HG03064 (cell line): ENCODE measurements at regions not wholly inside any gene's neighbourhood (a gene's known extent, or its start where the extent isn't known, plus 50 kb on each side); places are given as distances from the start of the nearest gene placed in this dataset.

ENCODE experiments used
- ATAC-seq: cut with Tn5 transposase; IDR thresholded peaks from one replicate; pipeline ENCODE4 v1.9.1; 2021; ENCODE audit warnings: low read depth; ENCODE audit not compliant: unreplicated experiment

DNA sequence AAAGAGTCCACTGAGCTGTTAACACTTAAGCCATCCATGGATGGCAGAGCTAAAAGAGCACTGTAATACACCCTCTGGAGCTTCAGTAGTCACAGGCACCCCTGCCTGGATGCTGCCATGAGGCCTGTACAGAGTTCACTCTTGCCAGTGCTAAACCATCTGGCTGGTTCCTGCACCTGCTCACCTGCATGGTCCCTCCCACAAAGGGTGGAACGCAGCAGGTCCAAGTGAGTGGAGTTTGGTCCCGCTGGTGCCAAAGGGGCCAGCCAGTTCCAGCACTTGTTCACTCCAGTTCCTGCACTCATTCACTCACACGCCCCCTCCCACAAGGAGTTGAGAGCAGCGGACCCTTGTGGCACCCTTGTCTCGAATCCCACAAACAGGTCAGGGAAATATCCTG lies 503.5 kb downstream of the HACE1 start:
- ATAC-seq: no peak

DNA sequence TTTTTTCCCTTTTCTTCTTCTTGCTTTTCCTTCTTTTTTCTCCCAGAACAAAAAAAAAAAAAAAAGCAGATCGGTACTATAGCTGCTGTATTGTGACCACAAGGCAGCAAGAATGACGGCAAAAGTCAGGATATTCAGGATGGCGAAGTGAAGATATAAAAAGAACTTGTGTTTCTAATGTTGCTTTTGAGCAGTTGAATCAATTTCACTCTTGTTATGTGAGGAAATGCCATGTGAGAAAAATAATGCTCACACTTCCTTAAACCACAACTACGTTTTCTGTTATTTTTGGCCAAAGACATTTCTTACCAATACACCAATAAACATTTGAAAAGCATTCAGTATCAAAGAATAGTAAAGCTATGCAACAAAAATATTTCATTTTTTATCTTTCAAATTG lies 510.5 kb downstream of the HACE1 start:
- ATAC-seq: no peak

DNA sequence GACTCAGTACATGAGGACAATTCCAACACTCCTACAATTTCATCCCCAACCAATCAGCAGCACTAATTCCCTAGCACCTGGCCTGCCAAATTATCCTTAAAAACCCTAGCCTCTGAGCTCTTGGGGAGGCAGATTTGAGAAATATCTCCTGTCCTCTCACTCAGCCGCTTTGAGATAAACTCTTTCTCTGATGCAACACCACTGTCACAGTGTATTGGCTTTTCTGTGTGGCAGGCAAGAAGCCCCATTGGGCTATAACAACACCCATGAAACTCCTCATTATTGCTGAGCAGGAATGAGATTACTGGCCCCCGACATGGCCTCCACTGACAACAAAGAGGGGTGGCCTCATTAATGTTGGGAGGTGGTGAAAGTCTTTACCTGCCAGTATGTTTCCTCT lies 515.5 kb downstream of the HACE1 start:
- ATAC-seq: no peak

DNA sequence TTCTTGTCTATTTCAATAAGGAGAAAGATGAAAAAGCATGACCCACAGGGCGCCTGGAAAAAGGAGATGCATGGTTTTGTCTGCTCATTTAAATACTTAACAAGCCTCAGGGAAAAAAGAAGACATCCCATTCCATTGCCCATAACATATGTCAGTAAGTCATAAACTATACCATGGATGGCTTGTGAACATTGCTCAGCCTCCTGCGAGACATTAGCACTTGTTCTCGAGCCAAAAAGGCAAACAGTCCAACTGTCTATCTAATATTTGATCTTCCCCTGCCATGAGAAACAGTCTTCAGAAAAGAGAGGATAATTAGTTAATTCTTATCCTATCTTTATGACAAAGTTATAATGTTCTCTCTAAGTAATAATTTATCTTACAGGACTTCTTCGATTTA lies 527.4 kb downstream of the HACE1 start:
- no peak for ATAC-seq

DNA sequence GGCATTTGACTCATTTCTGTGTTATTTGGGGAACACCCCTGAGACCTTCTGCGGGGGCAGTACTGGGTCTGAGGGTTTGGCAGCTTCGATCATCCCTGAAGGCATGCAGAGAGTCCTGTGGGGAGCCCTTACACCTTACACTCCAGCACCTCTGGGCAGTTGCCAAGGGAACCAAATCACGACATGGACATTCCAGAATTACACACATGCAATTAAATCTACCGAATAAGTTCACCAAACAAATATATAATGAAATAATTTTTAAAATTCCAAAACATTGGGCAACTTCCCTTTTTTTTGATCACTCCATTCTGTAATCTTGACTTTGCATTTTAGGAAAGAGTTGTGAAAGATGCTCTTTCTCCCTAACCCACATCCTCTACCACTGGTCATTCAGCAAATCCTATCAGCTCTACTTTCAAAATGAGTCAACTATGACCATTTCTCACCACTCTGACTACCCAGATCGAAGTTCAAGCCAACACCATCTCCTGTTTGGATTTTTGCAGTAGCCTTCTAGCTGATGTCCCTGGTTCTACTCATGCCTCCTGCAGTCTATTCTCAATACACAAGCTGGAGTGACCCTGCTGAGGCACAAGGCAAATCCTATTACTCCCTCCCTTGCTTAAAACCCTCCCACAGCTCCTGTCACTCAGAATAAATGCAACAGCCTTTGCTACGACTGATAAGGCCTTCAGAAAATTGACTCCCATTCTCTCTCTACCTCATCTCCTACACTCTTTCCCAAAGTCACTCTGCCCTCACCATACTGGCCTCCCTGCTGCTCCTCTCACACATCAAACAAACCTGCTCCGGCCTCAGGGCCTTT lies 533.3 kb downstream of the HACE1 start:
- no peak for ATAC-seq

DNA sequence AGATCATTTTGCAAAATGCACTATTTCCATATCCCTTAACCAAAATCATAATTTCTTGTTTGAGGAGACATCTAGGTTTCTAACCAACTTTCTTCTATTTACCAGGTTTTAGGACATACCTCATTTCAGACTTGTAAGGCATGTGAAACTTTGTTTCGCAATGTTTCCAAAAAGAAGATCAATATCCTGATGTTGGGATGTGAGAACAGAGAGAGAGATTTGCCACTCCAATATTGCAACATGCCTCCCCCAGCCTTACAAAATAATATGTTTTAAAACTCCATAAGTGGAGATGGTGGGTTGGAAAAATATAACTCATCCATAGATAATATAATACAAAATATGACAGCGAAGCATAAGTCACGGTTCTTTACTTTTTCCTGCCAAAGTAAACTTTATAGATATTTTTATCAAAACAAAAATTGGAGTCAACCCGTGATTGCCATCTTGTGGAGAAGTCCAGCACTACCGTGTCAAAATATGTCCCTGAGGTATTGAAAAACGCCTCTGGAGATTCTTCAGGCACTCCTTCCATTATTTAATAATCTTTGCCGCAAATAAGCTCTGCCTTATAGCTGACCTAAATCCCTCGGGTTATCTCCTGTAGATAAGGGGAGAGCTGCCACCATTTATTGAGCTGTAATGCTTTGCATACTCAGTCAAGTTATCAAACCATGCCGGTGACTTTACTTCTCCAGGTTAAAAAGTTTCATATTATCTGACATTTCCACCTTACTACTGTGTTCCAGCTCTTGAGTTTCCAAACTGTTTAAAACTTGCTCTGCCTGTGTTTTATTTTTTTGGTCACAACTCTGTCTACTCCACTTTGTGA lies 534.2 kb downstream of the HACE1 start:
- ATAC-seq: no peak

DNA sequence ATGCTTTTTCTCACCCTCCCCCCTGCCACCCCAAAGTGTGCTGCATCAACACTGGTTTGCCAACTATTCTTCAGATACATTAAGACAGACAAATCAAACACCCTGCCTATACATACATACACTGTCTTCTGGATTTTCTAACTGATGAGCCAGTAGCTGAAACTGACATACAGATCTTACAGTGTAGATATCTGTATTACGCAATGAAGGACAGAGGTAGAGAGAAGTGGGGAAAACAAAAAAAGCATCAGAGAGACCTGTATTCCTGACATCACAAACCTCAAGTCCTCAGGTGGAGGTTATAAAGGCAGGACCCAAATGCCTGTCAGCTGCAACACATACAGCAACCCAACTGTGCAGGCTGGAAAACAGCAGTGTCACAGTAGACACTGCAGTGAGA lies 535.4 kb downstream of the HACE1 start:
- ATAC-seq: no peak

DNA sequence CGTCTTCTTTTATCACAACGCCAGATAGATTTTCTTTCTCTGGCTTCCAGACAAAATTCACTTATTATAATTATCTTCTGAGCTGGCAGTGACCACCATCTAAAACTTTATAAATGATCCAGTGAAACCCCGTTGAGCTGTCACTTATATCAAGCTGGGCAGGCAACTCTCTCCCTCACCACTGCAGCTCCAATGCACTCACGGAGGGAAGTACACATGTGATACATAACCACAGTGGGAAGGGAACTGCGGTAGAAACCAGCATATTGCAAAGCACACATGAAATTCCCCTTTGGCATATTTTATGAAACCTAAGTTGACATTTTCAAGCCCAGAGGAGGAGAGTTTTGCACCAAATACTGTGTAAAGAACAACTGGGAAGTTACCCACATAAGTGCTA lies 536.9 kb downstream of the HACE1 start:
- ATAC-seq: no peak

DNA sequence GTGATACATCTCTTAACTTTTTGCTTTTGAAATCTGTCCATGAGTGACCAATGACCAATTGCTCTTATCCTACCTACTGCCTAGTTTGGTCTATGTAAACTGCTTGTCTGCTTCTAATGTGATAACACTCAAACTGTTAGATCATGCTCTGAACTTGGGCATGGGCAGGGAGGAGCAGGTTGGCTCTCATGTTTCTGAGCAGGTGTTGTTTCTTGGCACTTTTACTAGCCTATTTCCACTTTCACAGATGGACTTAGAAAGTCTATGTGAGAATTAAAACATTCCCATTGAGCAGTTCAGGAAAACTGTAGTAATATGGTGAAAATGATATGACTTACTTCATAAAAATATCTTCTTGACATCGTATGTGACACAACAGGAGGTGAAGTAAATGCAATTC lies 538.4 kb downstream of the HACE1 start:
- ATAC-seq: no peak

DNA sequence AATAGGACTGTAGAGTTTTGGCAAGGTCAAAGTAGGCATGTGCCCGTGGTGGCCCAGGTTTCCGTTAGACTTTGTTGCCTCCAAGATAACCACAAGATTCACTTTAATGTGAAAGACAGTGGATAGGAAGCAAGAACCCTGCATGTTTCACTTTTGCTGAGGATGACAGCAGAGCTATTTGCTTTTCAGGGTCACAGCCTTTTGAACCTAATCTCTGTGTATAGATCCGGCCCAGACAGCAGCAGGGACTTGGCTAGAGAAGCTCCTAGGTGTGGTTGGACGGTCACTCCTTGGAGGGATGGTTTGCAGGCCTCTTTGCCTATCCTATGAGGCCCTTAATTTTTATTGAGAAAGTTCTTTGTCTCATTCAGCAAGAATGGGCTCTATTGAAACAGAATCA lies 538.8 kb downstream of the HACE1 start:
- no peak for ATAC-seq

DNA sequence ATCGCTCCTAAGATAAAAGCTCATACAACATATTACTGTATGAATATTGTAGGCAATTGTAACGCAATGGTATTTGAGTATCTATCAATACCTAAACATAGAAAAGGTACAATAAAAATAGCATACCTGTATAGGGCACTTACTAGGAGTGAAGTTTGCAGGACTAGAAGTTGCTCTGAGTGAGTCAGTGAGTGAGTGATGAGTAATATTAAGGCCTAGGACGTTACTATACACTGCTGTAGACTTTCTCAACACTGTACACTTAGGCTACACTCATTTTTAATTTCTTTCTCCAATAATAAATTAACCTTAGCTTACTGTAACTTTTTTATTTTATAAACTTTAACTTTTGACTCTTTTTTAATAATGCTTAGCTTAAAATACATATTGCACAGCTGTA lies 546.9 kb downstream of the HACE1 start:
- ATAC-seq: no peak

DNA sequence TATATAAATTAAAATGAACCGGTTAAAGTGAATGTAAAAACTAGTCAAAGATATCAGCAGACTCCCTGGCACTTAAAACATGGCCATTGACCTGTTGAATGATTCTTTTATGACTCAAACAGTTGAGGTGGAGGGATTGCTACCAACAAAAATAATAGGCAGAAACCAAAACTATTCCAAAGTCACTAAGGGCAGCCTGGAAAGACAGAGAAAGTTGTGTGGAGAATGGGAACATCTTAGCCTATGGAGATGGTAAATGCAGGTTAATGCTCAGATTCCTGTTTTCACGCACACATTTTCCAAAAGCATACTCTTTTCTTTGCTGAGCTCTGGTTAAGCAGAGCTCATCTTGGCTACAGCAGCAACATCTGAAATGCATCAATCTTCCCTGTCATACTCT lies 553.5 kb downstream of the HACE1 start:
- ATAC-seq: no peak

DNA sequence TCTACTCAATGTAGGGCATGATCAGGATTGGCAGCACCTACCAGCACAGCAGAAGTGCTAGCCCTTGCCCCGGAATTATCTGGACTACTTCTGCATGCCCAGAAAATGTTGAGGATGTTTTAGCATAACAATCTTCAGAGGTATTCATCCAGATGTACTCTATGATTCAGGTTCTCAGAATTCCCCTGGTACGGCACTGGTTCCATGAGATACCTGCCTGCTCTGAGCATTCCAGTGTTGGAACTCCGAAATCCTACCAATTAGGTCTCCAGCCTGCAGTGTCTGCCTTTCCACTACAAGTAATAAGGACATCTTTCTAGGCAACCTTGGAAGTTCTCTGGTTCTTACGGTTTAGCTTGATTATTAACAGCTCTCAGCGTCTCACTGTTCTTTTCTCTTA lies 554.5 kb downstream of the HACE1 start:
- no peak for ATAC-seq

DNA sequence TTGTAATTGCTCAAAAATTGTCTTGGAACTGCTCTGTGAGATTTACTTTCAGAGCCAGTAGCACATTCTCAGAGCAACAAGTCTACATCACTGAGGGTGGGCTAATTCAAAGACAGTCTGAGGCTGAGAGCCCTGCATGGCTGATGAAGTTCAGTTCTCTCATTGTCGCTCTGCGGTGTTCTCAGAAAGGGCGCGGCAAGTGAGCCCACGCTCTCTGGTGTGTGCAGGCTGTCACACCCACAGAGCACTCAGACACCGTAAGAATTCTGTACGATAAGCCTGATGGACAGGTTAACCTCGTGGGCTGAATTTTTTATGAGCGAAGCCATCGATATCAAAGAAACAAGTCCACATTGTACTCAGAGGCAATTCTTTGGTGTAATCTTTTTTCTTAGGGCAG lies 557.8 kb downstream of the HACE1 start:
- no peak for ATAC-seq

DNA sequence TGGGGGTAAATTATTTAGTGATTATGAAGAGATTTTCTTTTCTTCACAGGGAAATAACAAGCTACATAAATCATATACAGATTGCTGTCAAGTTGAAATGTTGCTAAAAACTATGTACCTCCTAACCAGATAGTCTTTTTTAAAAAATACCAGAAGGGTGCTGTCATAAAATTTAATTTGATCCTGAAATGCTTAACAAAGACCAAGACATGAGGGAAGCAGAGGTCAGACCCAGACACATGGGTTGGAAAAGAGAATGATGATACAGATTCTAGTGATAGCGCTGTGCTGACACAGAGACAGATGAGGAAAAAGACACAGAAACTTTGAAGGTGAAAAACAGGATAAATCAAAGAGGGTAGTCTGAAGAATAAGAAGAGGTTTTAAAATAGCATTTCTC lies 573.1 kb downstream of the HACE1 start:
- ATAC-seq: no peak

DNA sequence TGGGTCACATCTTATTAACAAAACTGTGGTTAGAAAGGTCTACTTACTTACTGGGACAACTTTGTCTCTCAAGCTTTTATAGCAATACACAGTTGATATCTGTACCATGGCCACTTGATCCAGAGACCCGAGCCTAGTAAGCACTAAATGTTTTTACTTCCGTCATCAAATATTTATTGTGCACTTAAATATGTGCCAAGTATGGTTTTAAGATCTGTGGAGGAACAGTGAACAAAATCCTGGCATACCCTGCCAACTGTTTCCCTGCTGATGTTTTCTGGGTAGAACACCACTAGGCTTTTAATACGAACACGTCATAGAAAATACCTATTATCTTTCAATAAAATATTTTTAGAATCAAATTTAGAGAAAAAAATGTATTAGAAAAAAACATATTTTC lies 574.8 kb downstream of the HACE1 start:
- ATAC-seq: no peak

DNA sequence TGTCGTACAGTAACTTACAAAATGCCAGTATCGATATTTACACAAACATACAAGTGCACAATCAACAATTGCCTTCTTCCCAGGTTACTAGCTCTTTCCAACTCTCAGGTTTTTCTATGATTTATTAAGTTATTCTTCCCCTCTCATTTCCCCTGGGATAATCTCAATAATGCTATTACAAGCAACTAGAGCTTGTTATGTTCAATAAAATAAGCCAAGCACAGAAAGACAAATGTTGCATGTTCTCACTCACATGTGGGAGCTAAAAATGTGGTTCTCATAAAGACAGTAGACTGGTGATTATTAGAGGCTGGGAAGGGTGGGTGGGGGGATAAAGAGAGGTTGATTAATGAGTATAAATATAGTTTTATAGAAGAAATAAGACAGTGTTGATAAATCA lies 577.1 kb downstream of the HACE1 start:
- no peak for ATAC-seq

DNA sequence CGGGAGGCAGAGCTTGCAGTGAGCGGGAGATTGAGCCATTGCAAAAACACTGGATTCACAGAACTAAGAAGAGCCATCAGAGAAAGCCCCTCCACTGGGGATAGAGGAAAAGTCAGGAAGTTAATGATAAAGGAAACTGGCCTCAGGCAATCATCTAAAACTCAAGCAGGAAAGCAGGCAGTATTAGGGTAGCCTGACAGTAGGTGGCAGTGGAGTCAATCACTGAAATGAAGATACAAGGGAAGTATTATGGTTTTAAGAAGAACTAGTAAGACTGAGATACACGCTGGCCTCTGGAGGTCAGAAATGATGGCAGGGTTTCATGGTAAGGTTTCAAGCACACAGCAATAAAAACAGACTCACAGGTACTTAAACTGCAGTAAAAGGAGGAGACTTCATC lies 578.3 kb downstream of the HACE1 start:
- no peak for ATAC-seq

DNA sequence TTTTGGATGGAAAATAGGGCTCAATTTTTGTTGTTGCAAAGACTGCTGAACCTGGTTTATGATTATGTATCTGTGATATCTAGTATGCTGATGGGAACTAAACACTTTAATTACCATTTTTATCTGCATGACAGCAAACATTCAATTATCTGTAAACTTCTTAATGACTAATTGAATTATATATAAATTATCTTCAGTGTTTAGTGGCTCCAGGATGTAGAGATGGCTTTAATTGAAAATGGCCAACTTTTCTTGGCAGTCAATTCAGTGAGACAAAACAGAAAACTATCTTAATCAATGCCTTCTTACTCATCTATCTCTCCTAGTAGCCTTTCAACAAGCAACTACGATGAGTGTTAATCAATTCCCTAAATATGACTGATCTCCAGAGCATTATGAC lies 591.3 kb downstream of the HACE1 start:
- ATAC-seq: no peak

DNA sequence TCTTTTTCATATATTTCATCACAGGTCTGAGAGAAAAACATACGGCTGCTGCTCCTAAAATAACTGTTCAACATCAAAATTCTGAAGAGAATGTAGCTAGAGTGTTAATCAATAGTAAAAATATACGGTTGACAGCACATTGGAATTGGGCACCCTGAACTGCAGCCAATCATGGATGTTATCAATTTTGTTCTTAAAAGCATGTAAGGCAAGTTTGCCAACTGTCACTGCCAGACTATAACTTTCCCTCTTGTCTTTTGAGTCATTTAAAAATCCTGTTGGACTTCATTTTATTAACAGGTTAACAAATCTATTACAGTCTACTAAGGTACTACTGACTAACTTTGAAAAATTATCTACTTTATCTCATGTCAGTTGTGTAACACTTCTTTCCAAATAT lies 592.8 kb downstream of the HACE1 start:
- no peak for ATAC-seq

DNA sequence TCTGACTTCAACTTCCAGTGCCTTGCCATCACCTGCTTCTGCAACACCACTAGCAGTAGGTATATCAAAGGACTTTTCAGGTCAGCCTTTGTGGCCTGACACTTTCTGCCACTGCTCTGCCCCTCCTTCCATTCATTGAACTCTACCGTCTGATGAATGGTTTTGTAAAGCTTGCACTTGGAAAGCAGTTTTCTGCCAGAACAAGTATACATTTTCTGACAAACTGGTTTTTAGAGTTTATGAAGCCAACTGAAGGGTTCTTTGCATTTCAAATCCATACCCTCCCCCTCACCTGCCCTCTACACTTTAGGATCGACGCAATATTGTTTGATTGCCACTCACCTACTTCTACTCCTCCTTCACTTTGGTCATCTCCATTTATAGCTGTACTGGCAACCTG lies 603.1 kb downstream of the HACE1 start:
- ATAC-seq: no peak

DNA sequence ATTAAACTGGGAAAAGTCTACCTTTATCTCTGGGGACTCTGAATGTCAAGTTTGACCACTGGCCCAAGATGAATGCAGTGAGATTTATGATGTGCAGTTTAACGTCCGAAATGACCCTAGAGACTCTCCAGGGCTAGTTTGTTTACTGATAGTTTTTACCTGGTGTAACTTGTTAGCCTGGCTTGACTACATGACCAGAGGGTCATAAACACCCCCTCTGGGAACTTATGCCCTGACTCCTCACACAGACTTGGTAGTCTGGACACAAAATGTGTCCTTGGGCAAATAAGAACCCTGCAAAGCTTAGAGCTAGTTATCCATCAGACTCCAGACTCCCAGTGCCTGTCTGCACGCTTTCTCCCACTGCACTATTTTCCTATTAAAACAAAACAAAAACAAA lies 606.5 kb downstream of the HACE1 start:
- ATAC-seq: no peak
